K562 (cell line): ENCODE measurements at regions not wholly inside any gene's neighbourhood (a gene's known extent, or its start where the extent isn't known, plus 50 kb on each side); places are given as distances from the start of the nearest gene placed in this dataset.

Source experiments
- CTCF ChIP-seq, 3 experiments: IDR thresholded peaks in 2 of 3; conservative IDR thresholded peaks in 1 of 3; 2 replicates each; pipeline ENCODE4 v1.5.1; 2011 to 2012; ENCODE audit warnings: low read length in 3 of 3, mild to moderate bottlenecking in 3 of 3, control low read depth in 2 of 3, improper control_type of control experiment in 1 of 3, inconsistent platforms in 1 of 3, low read depth in 1 of 3, mixed read lengths in 1 of 3, moderate library complexity in 1 of 3; ENCODE audit not compliant: insufficient read depth in 2 of 3
- EZH2 ChIP-seq: IDR thresholded peaks from 2 replicates; pipeline ENCODE4 v1.6.1; 2012; ENCODE audit warnings: low read depth, mild to moderate bottlenecking, inconsistent platforms, low read length, borderline replicate concordance
- RNF219 ChIP-seq: fragments of 250-450 bp; sonication (Bioruptor Pico); IDR thresholded peaks from 2 replicates; pipeline ENCODE4 v1.5.0; 2022; ENCODE audit warnings: mild to moderate bottlenecking
- TF ChIP-seq, protein P1 (sequence below): sonication (generic); formaldehyde crosslinking; IDR thresholded peaks from 2 replicates; pipeline ENCODE4 v1.8.0; 2023; ENCODE audit warnings: mild to moderate bottlenecking, missing genetic modification reagents

- TF ChIP-seq, protein P1, sequence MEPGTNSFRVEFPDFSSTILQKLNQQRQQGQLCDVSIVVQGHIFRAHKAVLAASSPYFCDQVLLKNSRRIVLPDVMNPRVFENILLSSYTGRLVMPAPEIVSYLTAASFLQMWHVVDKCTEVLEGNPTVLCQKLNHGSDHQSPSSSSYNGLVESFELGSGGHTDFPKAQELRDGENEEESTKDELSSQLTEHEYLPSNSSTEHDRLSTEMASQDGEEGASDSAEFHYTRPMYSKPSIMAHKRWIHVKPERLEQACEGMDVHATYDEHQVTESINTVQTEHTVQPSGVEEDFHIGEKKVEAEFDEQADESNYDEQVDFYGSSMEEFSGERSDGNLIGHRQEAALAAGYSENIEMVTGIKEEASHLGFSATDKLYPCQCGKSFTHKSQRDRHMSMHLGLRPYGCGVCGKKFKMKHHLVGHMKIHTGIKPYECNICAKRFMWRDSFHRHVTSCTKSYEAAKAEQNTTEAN (CRISPR knock-in tag) = no peak
- TF ChIP-seq CTCF (IDR thresholded peaks at IDR 0.05 in 2 of 3, conservative IDR thresholded peaks at IDR 0.05 in 1 of 3; ENCODE audit: insufficient read depth in 2 of 3, low read depth in 1 of 3, low read length in 3 of 3) (no peak), EZH2 (no peak), RNF219 (no peak)
These were observed 122.6 kb upstream of the PABPC4L start for GRCh38 chr4:134324179-134324578.
